MM.1S (cell line): ENCODE measurements at regions not wholly inside any gene's neighbourhood (a gene's known extent, or its start where the extent isn't known, plus 50 kb on each side); places are given as distances from the start of the nearest gene placed in this dataset.

Experiments used
- DNase-seq: peaks from one replicate; pipeline ENCODE4 v3.0.0-alpha.2; 2015
- H2AFZ ChIP-seq: fragments of 300-600 bp; sonication (generic); 2 replicates; pipeline ENCODE4 v1.6.0; 2016; ENCODE audit warnings: antibody characterized with exemption, low read length
- H3F3A ChIP-seq: fragments of 300-600 bp; sonication (generic); 2 replicates; pipeline ENCODE4 v1.6.1; 2016; ENCODE audit warnings: mild to moderate bottlenecking, antibody characterized with exemption, low read length, moderate library complexity, mixed read lengths; ENCODE audit not compliant: insufficient read depth
- H3K27ac ChIP-seq: fragments of 300-600 bp; sonication (generic); 2 replicates; pipeline ENCODE4 v1.5.1; 2016; ENCODE audit warnings: mild to moderate bottlenecking, low read length
- H3K27me3 ChIP-seq: fragments of 300-600 bp; sonication (generic); replicated peaks from 2 replicates; pipeline ENCODE4 v1.6.0; 2016; ENCODE audit warnings: low read length; ENCODE audit not compliant: insufficient read depth
- H3K36me3 ChIP-seq: fragments of 300-600 bp; sonication (generic); replicated peaks from 2 replicates; pipeline ENCODE4 v1.6.1; 2016; ENCODE audit warnings: mild to moderate bottlenecking, low read length, mixed read lengths; ENCODE audit not compliant: insufficient read depth
- H3K4me1 ChIP-seq: fragments of 300-600 bp; sonication (generic); 2 replicates; pipeline ENCODE4 v1.6.1; 2016; ENCODE audit warnings: low read length, mixed read lengths
- H3K4me2 ChIP-seq: fragments of 300-600 bp; sonication (generic); 2 replicates; pipeline ENCODE4 v1.6.0; 2016; ENCODE audit warnings: low read depth, low read length
- H3K4me3 ChIP-seq: fragments of 300-600 bp; sonication (generic); 2 replicates; pipeline ENCODE4 v1.5.1; 2016; ENCODE audit warnings: low read length, mixed read lengths
- H3K79me2 ChIP-seq: fragments of 300-600 bp; sonication (generic); 2 replicates; pipeline ENCODE4 v1.6.1; 2016; ENCODE audit warnings: mixed run types, low read length, mixed read lengths
- H3K9ac ChIP-seq: fragments of 300-600 bp; sonication (generic); 2 replicates; pipeline ENCODE4 v1.6.1; 2016; ENCODE audit warnings: low read length, mixed read lengths
- H3K9me2 ChIP-seq: fragments of 300-600 bp; sonication (generic); replicated peaks from 2 replicates; pipeline ENCODE4 v1.6.1; 2016; ENCODE audit warnings: mild to moderate bottlenecking, low read length, mixed read lengths; ENCODE audit not compliant: insufficient read depth
- H3K9me3 ChIP-seq: fragments of 300-600 bp; sonication (generic); replicated peaks from 2 replicates; pipeline ENCODE4 v1.6.1; 2016; ENCODE audit warnings: mild to moderate bottlenecking, low read length, mixed read lengths; ENCODE audit not compliant: insufficient read depth
- H4K20me1 ChIP-seq: fragments of 300-600 bp; sonication (generic); 2 replicates; pipeline ENCODE4 v1.6.1; 2016; ENCODE audit warnings: mild to moderate bottlenecking, low read length, moderate library complexity, mixed read lengths; ENCODE audit not compliant: insufficient read depth
- EZH2 ChIP-seq: fragments of 300-600 bp; sonication (generic); optimal IDR thresholded peaks from 2 replicates; pipeline ENCODE3; 2017; ENCODE audit warnings: low read depth, mild to moderate bottlenecking, antibody characterized with exemption, low read length, mixed read lengths
- EZH2phosphoT487 ChIP-seq: fragments of 300-600 bp; sonication (generic); IDR thresholded peaks from 2 replicates; pipeline ENCODE4 v1.6.1; 2018; ENCODE audit warnings: antibody characterized with exemption, low read length
- TF ChIP-seq, protein P1 (sequence below): fragments of 300-600 bp; sonication (generic); IDR thresholded peaks from 2 replicates; pipeline ENCODE4 v1.5.1; 2016; ENCODE audit warnings: antibody characterized with exemption, low read length, mixed read lengths

DNA sequence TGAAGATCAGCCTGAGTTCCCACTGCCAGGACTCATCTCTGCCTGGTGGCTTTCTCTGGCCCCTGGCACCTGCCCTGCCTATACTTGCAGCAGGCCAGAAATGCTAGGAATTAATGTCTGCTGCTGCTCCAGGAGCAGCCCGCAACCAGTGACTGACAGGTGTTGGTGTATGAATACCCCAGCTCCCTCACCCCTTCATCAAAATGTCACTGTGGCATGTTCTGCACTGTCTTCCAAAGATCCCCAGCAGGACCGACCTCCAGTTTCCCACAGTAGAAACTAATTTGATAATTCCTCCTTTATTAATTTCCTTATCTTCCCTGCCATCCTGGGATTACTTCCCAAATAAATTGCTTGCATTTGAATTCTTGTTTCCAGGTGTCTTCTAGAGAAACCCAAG lies 425.4 kb downstream of the BCOR start:
- TF ChIP-seq EZH2phosphoT487 (no peak), EZH2 (no peak)
- TF ChIP-seq, protein P1, sequence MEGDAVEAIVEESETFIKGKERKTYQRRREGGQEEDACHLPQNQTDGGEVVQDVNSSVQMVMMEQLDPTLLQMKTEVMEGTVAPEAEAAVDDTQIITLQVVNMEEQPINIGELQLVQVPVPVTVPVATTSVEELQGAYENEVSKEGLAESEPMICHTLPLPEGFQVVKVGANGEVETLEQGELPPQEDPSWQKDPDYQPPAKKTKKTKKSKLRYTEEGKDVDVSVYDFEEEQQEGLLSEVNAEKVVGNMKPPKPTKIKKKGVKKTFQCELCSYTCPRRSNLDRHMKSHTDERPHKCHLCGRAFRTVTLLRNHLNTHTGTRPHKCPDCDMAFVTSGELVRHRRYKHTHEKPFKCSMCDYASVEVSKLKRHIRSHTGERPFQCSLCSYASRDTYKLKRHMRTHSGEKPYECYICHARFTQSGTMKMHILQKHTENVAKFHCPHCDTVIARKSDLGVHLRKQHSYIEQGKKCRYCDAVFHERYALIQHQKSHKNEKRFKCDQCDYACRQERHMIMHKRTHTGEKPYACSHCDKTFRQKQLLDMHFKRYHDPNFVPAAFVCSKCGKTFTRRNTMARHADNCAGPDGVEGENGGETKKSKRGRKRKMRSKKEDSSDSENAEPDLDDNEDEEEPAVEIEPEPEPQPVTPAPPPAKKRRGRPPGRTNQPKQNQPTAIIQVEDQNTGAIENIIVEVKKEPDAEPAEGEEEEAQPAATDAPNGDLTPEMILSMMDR = no peak
- Histone ChIP-seq H3K9ac (no peak overlapping the region), H3K4me1 (no peaks in the 10 kb centered on the region), H3K36me3 (no peaks in the 10 kb centered on the region), H3K27me3 (no peaks in the 10 kb centered on the region), H2AFZ (no peak overlapping the region), H4K20me1 (no peaks in the 10 kb centered on the region), H3K9me2 (no peaks in the 10 kb centered on the region), H3F3A (no peaks in the 10 kb centered on the region), H3K4me3 (no peak overlapping the region), H3K4me2 (no peak overlapping the region), H3K9me3 (no peaks in the 10 kb centered on the region), H3K27ac (no peak overlapping the region), H3K79me2 (no peaks in the 10 kb centered on the region)
- no peak for DNase-seq

DNA sequence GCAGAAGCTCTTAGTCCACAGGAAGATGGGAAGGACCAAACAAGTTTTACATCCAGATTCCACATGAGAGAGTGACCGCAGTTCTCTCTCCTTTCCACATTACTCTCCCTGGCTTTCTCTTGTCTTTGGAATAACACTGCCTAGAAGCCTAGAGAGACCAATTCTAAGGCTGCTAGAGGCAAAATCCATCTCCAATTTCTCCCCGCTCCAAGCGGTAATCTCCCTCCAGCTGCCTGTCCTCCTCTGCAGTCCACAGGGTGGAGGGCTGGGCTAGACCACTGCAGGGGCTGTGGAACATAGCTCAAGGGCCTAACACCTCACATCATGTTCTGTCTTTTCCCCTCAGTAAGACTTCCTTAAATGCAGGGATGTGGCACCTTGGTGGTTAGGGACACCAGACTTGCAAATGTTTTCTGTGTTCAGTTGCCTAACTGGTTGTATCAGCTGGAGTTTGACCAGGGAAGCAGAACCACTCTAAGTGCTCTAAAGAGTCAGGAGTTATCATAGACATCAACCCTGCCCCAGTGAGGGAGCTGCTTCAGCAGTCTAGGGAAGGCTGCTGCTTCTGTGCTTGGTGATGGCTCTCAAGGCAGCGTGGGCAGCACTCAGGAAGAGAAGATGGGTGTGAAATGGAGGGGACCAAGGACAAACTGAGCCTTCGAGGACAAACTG lies 423.1 kb downstream of the BCOR start:
- TF ChIP-seq EZH2 (no peak), EZH2phosphoT487 (no peak)
- TF ChIP-seq, protein P1 = no peak
- Histone ChIP-seq H3K9me2 (no peaks in the 10 kb centered on the region), H3K27me3 (no peaks in the 10 kb centered on the region), H2AFZ (no peak overlapping the region), H4K20me1 (no peaks in the 10 kb centered on the region), H3K4me3 (no peak overlapping the region), H3K27ac (no peak overlapping the region), H3K36me3 (no peaks in the 10 kb centered on the region), H3K9me3 (no peaks in the 10 kb centered on the region), H3F3A (no peaks in the 10 kb centered on the region), H3K4me1 (no peaks in the 10 kb centered on the region), H3K4me2 (no peak overlapping the region), H3K9ac (no peak overlapping the region), H3K79me2 (no peaks in the 10 kb centered on the region)
- DNase-seq = no peak

DNA sequence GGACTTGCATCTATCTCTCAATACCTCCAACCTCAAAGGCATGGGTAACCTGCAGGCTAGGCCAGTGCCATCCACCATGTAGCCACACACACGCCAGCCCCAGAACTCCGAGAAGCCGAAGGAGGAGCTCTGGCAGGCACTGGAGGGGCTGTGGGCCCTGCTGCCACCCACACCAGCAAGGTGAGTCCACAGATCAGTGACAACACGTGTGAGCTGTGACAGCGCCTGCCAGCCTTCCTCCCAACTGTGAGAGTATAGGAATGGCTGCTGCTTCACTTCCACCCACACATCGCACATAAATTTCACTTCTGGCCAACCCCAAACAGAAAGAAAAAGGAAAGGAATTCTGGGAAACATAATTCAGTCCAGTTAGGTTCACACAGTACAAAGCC lies 422.6 kb downstream of the BCOR start:
- H3K9me3 ChIP-seq = no peaks in the 10 kb centered on the region
- no peak overlapping the region for H3K27ac ChIP-seq
- no peak overlapping the region for H3K4me3 ChIP-seq
- H2AFZ ChIP-seq = no peak overlapping the region
- no peaks in the 10 kb centered on the region for H3K9me2 ChIP-seq
- H3K9ac ChIP-seq = no peak overlapping the region
- no peak for DNase-seq
- no peaks in the 10 kb centered on the region for H3K79me2 ChIP-seq
- TF ChIP-seq EZH2phosphoT487 (no peak), EZH2 (no peak)
- TF ChIP-seq, protein P1 = no peak
- H3F3A ChIP-seq = no peaks in the 10 kb centered on the region
- H3K4me1 ChIP-seq = no peaks in the 10 kb centered on the region
- no peaks in the 10 kb centered on the region for H3K36me3 ChIP-seq
- no peak overlapping the region for H3K4me2 ChIP-seq
- H3K27me3 ChIP-seq = no peaks in the 10 kb centered on the region
- no peaks in the 10 kb centered on the region for H4K20me1 ChIP-seq
